ELR (cell line): ENCODE measurements at regions not wholly inside any gene's neighbourhood (a gene's known extent, or its start where the extent isn't known, plus 50 kb on each side); places are given as distances from the start of the nearest gene placed in this dataset.
A peak's percentile ranks its signal among the peaks of the same experiment; 100 is the strongest.
"Not testable (repeated sequence)": the region's sequence is repeated elsewhere in the genome, so short reads cannot be mapped to it uniquely, and the experiment has no call there.

Source experiments
- DNase-seq: peaks from one replicate; pipeline ENCODE4 v3.0.0-alpha.2; 2015; ENCODE audit warnings: low read depth

- no peak for DNase-seq
These were observed 106.3 kb upstream of the ANKRD28 start for GRCh38 chr3:15903759-15904720.

GRCh38 chr3:15905041-15905440, 107.3 kb upstream of the ANKRD28 start:
- DNase-seq: no peak

GRCh38 chr3:15907403-15907802, 109.6 kb upstream of the ANKRD28 start:
- not testable (repeated sequence) for DNase-seq

- DNase-seq: no peak
These were observed 121.2 kb upstream of the ANKRD28 start for GRCh38 chr3:15918988-15919387.

GRCh38 chr3:15919971-15920370, 122.2 kb upstream of the ANKRD28 start:
- DNase-seq: no peak

GRCh38 chr3:15923640-15924405, 126.0 kb upstream of the ANKRD28 start:
- peak; percentile 27 for DNase-seq

- no peak for DNase-seq
These were observed 127.1 kb upstream of the ANKRD28 start for GRCh38 chr3:15924914-15925313.

- no peak for DNase-seq
These were observed 129.1 kb upstream of the ANKRD28 start for GRCh38 chr3:15926871-15927270.

- DNase-seq: no peak
These were observed 130.2 kb upstream of the ANKRD28 start for GRCh38 chr3:15927969-15928368.

GRCh38 chr3:15929944-15930571, 132.3 kb upstream of the ANKRD28 start:
- DNase-seq: no peak

GRCh38 chr3:15932348-15933300, 134.8 kb upstream of the ANKRD28 start:
- no peak for DNase-seq

GRCh38 chr3:15933439-15934139, 135.8 kb upstream of the ANKRD28 start:
- peak; percentile 4 for DNase-seq

GRCh38 chr3:15934389-15935195, 136.8 kb upstream of the ANKRD28 start:
- no peak for DNase-seq

GRCh38 chr3:15936312-15936711, 138.5 kb upstream of the ANKRD28 start:
- no peak for DNase-seq

- no peak for DNase-seq
These were observed 142.9 kb upstream of the ANKRD28 start for GRCh38 chr3:15940641-15941040.

GRCh38 chr3:15941457-15941856, 143.7 kb upstream of the ANKRD28 start:
- not testable (repeated sequence) for DNase-seq

- DNase-seq: no peak
These were observed 144.2 kb upstream of the ANKRD28 start for GRCh38 chr3:15941958-15942357.

- no peak for DNase-seq
These were observed 144.7 kb upstream of the ANKRD28 start for GRCh38 chr3:15942462-15942861.

GRCh38 chr3:15942936-15943335, 145.2 kb upstream of the ANKRD28 start:
- DNase-seq: no peak

GRCh38 chr3:15948388-15948787, 150.6 kb upstream of the ANKRD28 start:
- no peak for DNase-seq
